Muscle layer of duodenum (tissue), 2 donors: ENCODE measurements at regions not wholly inside any gene's neighbourhood (a gene's known extent, or its start where the extent isn't known, plus 50 kb on each side); places are given as distances from the start of the nearest gene placed in this dataset.

ENCODE experiments used
- H3K27ac ChIP-seq: one replicate; pipeline ENCODE4 v1.7.0; 2013; ENCODE audit warnings: mild to moderate bottlenecking, low read length
- H3K27me3 ChIP-seq: one replicate; pipeline ENCODE4 v1.7.0; 2013; ENCODE audit warnings: low read depth, mild to moderate bottlenecking, control low read depth, low read length
- H3K36me3 ChIP-seq, 2 donors: one replicate each; pipeline ENCODE4 v1.7.0; 2013; ENCODE audit warnings: low read length in 2 of 2, control low read depth in 1 of 2, mild to moderate bottlenecking in 1 of 2; ENCODE audit not compliant: insufficient read depth in 2 of 2, control insufficient read depth in 1 of 2
- H3K4me1 ChIP-seq, 2 donors: one replicate each; pipeline ENCODE4 v1.7.0; 2013; ENCODE audit warnings: low read length in 2 of 2, mild to moderate bottlenecking in 2 of 2, control low read depth in 1 of 2, moderate library complexity in 1 of 2; ENCODE audit not compliant: insufficient read depth in 2 of 2, control insufficient read depth in 1 of 2
- H3K4me3 ChIP-seq, 2 donors: one replicate each; pipeline ENCODE4 v1.7.0; 2013; ENCODE audit warnings: low read length in 2 of 2, low read depth in 1 of 2, mild to moderate bottlenecking in 1 of 2
- H3K9me3 ChIP-seq, 2 donors: one replicate each; pipeline ENCODE4 v1.7.0; 2013; ENCODE audit warnings: low read length in 2 of 2, control low read depth in 1 of 2, mild to moderate bottlenecking in 1 of 2; ENCODE audit not compliant: control insufficient read depth in 1 of 2
- donor health status: healthy.

- Histone ChIP-seq H3K27ac (no peak overlapping the region), H3K36me3 (no peaks in the 10 kb centered on the region)
Observed at GRCh38 chr3:110741891-110742290, 329.7 kb upstream of the NECTIN3 start.

DNA sequence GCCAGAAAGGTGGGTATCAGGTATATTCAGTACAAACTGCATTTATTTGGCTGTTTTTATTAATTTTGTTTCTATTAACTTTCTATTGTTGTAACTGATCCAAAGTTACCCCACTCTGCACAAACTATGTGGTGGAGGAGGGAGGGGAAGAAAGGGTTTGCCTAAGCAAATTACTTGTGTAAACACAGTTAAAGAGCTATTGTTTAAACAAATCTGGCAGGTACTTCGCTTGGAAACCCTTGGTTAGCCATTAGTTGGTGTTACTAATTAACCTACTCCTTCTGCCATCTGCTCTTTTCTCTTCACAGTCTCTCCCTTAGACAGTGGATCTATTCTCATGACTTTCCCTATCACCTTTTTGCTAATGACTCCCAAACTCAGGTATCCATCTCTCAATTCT is 328.4 kb upstream of the NECTIN3 start:
- H3K36me3 ChIP-seq: no peaks in the 10 kb centered on the region
- no peaks in the 10 kb centered on the region for H3K27me3 ChIP-seq
- no peak overlapping the region for H3K27ac ChIP-seq
- H3K4me1 ChIP-seq: no peaks in the 10 kb centered on the region
- H3K9me3 ChIP-seq: no peaks in the 10 kb centered on the region
- H3K4me3 ChIP-seq: no peak overlapping the region

More at GRCh38 chr3:110741891-110742290, 329.7 kb upstream of the NECTIN3 start:
- no peak overlapping the region for H3K4me3 ChIP-seq
- H3K4me1 ChIP-seq: no peaks in the 10 kb centered on the region
- H3K9me3 ChIP-seq: no peaks in the 10 kb centered on the region
- H3K27me3 ChIP-seq: no peaks in the 10 kb centered on the region

GRCh38 chr3:110743984-110744383 is 327.6 kb upstream of the NECTIN3 start:
- H3K4me1 ChIP-seq: no peaks in the 10 kb centered on the region
- H3K27me3 ChIP-seq: no peaks in the 10 kb centered on the region
- no peaks in the 10 kb centered on the region for H3K36me3 ChIP-seq
- H3K4me3 ChIP-seq: no peak overlapping the region
- H3K9me3 ChIP-seq: no peaks in the 10 kb centered on the region
- no peak overlapping the region for H3K27ac ChIP-seq

GRCh38 chr3:110744723-110745122 is 326.9 kb upstream of the NECTIN3 start:
- Histone ChIP-seq H3K9me3 (no peaks in the 10 kb centered on the region), H3K4me3 (no peak overlapping the region), H3K27me3 (no peaks in the 10 kb centered on the region), H3K27ac (no peak overlapping the region), H3K4me1 (no peaks in the 10 kb centered on the region), H3K36me3 (no peaks in the 10 kb centered on the region)

GRCh38 chr3:110749006-110749405 is 322.6 kb upstream of the NECTIN3 start:
- H3K36me3 ChIP-seq: no peaks in the 10 kb centered on the region
- no peak overlapping the region for H3K27ac ChIP-seq
- no peaks in the 10 kb centered on the region for H3K9me3 ChIP-seq
- no peaks in the 10 kb centered on the region for H3K4me1 ChIP-seq
- no peak overlapping the region for H3K4me3 ChIP-seq
- H3K27me3 ChIP-seq: no peaks in the 10 kb centered on the region

GRCh38 chr3:110750201-110750600 is 321.4 kb upstream of the NECTIN3 start:
- Histone ChIP-seq H3K4me1 (no peaks in the 10 kb centered on the region), H3K9me3 (no peaks in the 10 kb centered on the region), H3K4me3 (no peak overlapping the region), H3K27ac (no peak overlapping the region), H3K27me3 (no peaks in the 10 kb centered on the region), H3K36me3 (no peaks in the 10 kb centered on the region)

DNA sequence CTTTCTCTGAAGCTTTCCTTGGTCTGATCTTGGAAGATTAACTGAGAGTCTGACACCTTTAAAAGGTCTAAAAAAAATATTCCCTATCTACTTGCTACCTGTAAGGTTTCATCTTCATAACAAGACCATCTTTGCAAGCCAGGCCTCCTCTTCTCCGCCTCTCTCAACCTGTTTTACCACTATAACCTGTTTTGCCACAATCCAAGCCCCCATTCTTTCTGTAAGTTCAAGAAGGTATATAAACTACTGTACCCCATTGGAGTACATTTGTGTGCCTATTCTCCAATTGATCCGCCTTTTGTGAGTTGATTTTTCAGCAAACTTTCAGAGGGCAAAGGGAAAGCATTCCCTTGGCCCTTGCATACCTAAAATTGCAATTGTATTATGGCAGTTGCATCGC is 319.3 kb upstream of the NECTIN3 start:
- Histone ChIP-seq H3K36me3 (no peaks in the 10 kb centered on the region), H3K4me3 (no peak overlapping the region), H3K27ac (no peak overlapping the region), H3K9me3 (no peaks in the 10 kb centered on the region), H3K27me3 (no peaks in the 10 kb centered on the region), H3K4me1 (no peaks in the 10 kb centered on the region)

DNA sequence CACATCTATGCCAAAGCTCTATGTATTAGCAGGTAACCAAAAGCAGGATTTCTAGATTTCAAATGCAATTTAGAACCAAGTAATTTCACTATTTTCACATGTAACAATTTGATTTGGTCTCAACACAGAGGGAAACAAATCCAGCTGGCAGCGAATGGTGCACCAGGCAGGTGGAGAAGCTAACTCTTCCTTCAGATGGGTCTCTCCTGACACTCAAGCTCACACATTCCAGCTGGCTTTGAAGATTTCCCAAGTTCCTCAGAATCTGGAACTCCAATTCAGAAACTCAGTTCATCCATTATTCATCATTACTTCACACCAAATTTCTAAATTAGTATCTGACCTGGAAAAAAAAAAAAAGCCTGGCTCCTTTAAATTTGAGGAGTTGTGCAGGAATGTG is 318.1 kb upstream of the NECTIN3 start:
- Histone ChIP-seq H3K9me3 (no peaks in the 10 kb centered on the region), H3K4me1 (no peaks in the 10 kb centered on the region), H3K27me3 (no peaks in the 10 kb centered on the region), H3K27ac (no peak overlapping the region), H3K36me3 (no peaks in the 10 kb centered on the region), H3K4me3 (no peak overlapping the region)

DNA sequence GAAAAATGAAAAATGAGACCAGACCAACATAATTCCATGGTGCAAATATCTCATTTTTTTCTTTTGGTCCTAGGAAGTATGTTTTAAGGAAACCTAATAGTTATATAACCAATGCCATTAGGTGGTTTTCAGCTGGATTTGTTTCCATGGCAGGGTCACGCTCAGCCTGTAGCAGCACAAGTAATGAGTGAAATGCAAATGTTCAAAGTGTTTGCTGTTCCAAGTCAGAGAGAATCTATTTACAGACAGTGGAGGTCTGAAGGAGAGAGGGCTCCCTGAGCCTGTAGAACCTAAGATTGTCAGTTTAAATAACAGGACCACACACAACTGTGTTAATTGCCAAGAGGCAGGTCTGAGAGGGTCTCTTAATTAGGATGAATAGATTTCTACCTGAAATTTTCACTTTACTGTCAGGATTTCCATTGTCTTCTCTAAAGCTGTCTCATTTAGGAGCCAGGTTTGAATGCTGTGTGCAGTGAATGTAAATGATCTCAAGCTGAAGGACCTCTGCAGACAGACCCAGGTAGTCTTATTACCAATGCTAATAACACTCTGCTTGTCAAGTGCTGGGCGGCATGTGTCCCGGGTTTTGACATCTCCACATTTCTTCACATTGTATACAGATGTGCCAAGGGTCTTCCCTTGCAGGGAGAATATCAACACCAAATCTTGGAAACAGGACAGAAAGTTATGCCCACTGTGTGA is 317.3 kb upstream of the NECTIN3 start:
- Histone ChIP-seq H3K27me3 (no peaks in the 10 kb centered on the region), H3K27ac (no peak overlapping the region), H3K4me3 (no peak overlapping the region), H3K4me1 (no peaks in the 10 kb centered on the region), H3K36me3 (no peaks in the 10 kb centered on the region), H3K9me3 (no peaks in the 10 kb centered on the region)

- H3K9me3 ChIP-seq: no peaks in the 10 kb centered on the region
- H3K4me1 ChIP-seq: no peaks in the 10 kb centered on the region
- H3K36me3 ChIP-seq: no peaks in the 10 kb centered on the region
- no peak overlapping the region for H3K4me3 ChIP-seq
- no peak overlapping the region for H3K27ac ChIP-seq
- no peaks in the 10 kb centered on the region for H3K27me3 ChIP-seq
Observed at GRCh38 chr3:110755345-110755744, 316.3 kb upstream of the NECTIN3 start.

GRCh38 chr3:110756705-110757104 is 314.9 kb upstream of the NECTIN3 start:
- Histone ChIP-seq H3K27me3 (no peaks in the 10 kb centered on the region), H3K36me3 (no peaks in the 10 kb centered on the region), H3K4me1 (no peaks in the 10 kb centered on the region), H3K9me3 (no peaks in the 10 kb centered on the region), H3K4me3 (no peak overlapping the region), H3K27ac (no peak overlapping the region)

- H3K9me3 ChIP-seq: no peaks in the 10 kb centered on the region
- no peaks in the 10 kb centered on the region for H3K4me1 ChIP-seq
Observed at GRCh38 chr3:110758208-110758607, 313.4 kb upstream of the NECTIN3 start.

More at GRCh38 chr3:110758208-110758607, 313.4 kb upstream of the NECTIN3 start:
- Histone ChIP-seq H3K27ac (no peak overlapping the region), H3K36me3 (no peaks in the 10 kb centered on the region), H3K4me3 (no peak overlapping the region), H3K27me3 (no peaks in the 10 kb centered on the region)
